ENCODE measurements at regions not wholly inside any gene's neighbourhood (a gene's known extent, or its start where the extent isn't known, plus 50 kb on each side); places are given as distances from the start of the nearest gene placed in this dataset.

DNA sequence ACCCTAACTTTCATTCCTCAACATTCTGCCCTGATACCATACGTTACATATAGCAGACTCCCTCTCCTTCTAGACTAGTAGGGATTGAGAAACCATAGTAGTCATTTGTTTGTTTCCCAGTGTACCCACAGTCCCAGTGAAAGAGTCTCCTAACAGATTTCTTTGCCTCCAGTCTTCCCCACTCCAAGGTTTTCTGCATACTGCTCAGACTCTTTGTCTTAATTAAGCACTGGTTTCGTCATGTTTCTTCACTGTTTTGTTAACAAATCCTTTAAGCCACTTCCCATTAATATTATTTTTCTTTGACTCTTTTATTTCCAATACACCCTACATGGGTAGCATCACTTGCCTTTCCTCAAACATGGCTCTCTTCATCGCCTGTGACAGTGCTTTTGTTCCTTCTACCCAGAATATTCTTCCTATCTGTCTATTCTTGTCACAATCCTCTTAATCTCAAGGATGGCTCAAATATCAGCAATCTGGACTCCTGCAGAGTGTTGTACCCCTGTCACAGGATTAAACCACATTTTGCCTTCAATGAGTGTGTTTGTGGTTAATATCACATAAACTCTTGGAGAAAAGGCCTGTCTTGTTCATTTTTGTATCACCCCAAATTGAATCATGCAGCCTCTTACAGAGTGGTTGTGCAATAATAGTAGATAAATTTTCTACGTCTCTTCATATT, 92.7 kb upstream of the KLF12 start:
- no peak overlapping the region for H3K27ac ChIP-seq (ENCODE audit: low read depth, low read length)
- no peak overlapping the region for H3K18ac ChIP-seq (ENCODE audit: low read length)
- no peaks in the 10 kb centered on the region for H3K79me1 ChIP-seq (ENCODE audit: low read length)
- H3K4me1 ChIP-seq (ENCODE audit: control insufficient read depth, low read depth, low read length): no peaks in the 10 kb centered on the region
- no peak overlapping the region for H4K5ac ChIP-seq (ENCODE audit: low read length)
- no peak for DNase-seq
- no peak overlapping the region for H3K4ac ChIP-seq (ENCODE audit: low read depth, low read length)
- no peak overlapping the region for H2BK5ac ChIP-seq (ENCODE audit: low read length)
- no peaks in the 10 kb centered on the region for H3K79me2 ChIP-seq (ENCODE audit: control insufficient read depth, insufficient read depth, low read length)
- no peak overlapping the region for H4K8ac ChIP-seq (ENCODE audit: low read depth, low read length)
- no peak overlapping the region for H2AK5ac ChIP-seq (ENCODE audit: low read length)
- H3K4me2 ChIP-seq (ENCODE audit: low read length): no peak overlapping the region
- no peak overlapping the region for H2BK120ac ChIP-seq (ENCODE audit: low read depth, low read length)
- no peak overlapping the region for H3K23ac ChIP-seq (ENCODE audit: low read length)
- H2BK15ac ChIP-seq (replicated peaks; ENCODE audit: low read depth): no peak overlapping the region
- no peak overlapping the region for H3K4me3 ChIP-seq (ENCODE audit: low read length)
- H3K9ac ChIP-seq (ENCODE audit: low read length): no peak overlapping the region
- no peaks in the 10 kb centered on the region for H3K27me3 ChIP-seq (ENCODE audit: insufficient read depth, low read length, poor library complexity)
- no peak overlapping the region for H3K56ac ChIP-seq (ENCODE audit: low read length)
- no peaks in the 10 kb centered on the region for H3K36me3 ChIP-seq (ENCODE audit: control insufficient read depth, insufficient read depth, low read length)
- no CpG with 5 or more reads among the region's 4 CpGs for WGBS (ENCODE audit: extremely low coverage, insufficient coverage, low lambda C conversion rate)

DNA sequence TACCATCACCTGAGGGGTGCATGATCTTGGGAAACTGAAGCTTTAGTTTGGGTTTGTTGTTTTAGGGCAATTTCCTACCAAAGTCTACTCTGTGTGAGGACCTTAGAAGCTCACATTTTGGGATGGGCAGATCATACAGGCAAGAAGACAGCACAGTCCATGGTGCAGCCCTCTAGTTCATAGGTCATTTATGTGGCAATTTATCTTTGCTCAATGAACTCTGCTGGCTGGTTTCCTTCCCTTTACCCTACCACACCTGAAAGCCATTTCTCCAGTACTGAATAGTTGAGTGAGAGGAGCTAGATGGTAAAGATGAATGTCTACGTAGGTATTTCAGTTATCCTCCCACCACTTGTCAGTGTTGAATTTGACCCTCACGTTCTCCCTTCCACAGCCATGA, 87.5 kb upstream of the KLF12 start:
- H3K18ac ChIP-seq (ENCODE audit: low read length): no peak overlapping the region
- H3K79me1 ChIP-seq (ENCODE audit: low read length): no peaks in the 10 kb centered on the region
- no peaks in the 10 kb centered on the region for H3K4me1 ChIP-seq (ENCODE audit: control insufficient read depth, low read depth, low read length)
- no peak overlapping the region for H4K8ac ChIP-seq (ENCODE audit: low read depth, low read length)
- no peak overlapping the region for H3K4me2 ChIP-seq (ENCODE audit: low read length)
- no peak overlapping the region for H3K23ac ChIP-seq (ENCODE audit: low read length)
- no CpG with 5 or more reads among the region's 2 CpGs for WGBS (ENCODE audit: extremely low coverage, insufficient coverage, low lambda C conversion rate)
- no peak overlapping the region for H3K56ac ChIP-seq (ENCODE audit: low read length)
- H3K27ac ChIP-seq (ENCODE audit: low read depth, low read length): no peak overlapping the region
- H3K27me3 ChIP-seq (ENCODE audit: insufficient read depth, low read length, poor library complexity): no peaks in the 10 kb centered on the region
- no peak overlapping the region for H2BK15ac ChIP-seq (replicated peaks; ENCODE audit: low read depth)
- H3K36me3 ChIP-seq (ENCODE audit: control insufficient read depth, insufficient read depth, low read length): no peaks in the 10 kb centered on the region
- no peak overlapping the region for H2BK120ac ChIP-seq (ENCODE audit: low read depth, low read length)
- no peak for DNase-seq
- H3K4me3 ChIP-seq (ENCODE audit: low read length): no peak overlapping the region
- H2AK5ac ChIP-seq (ENCODE audit: low read length): no peak overlapping the region
- H3K4ac ChIP-seq (ENCODE audit: low read depth, low read length): no peak overlapping the region
- H3K79me2 ChIP-seq (ENCODE audit: control insufficient read depth, insufficient read depth, low read length): no peaks in the 10 kb centered on the region
- H3K9ac ChIP-seq (ENCODE audit: low read length): no peak overlapping the region
- H2BK5ac ChIP-seq (ENCODE audit: low read length): no peak overlapping the region
- H4K5ac ChIP-seq (ENCODE audit: low read length): no peak overlapping the region

DNA sequence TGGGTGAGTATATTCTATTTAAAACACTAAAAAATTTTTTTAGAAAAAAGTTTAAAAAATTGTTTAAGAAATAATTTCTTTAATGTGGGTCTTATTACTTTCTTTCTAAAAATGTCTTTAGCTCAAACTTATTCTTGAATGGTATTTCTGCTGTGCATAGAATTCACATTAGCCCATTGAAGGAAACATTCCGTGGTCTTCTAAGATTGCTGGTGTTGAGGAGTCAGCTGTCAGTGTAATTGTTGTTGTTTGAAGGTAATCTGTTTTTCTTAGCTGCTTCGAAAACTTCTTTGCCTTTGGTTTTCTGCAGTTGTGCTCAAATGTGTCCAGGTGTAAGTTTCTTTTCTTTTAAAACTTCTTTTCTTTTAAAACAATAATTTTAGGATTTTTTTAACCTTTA, 85.4 kb upstream of the KLF12 start:
- Histone ChIP-seq H3K4me3 (ENCODE audit: low read length) (no peak overlapping the region), H4K5ac (ENCODE audit: low read length) (no peak overlapping the region), H2AK5ac (ENCODE audit: low read length) (no peak overlapping the region), H3K4me1 (ENCODE audit: control insufficient read depth, low read depth, low read length) (no peaks in the 10 kb centered on the region), H3K18ac (ENCODE audit: low read length) (no peak overlapping the region), H3K27ac (ENCODE audit: low read depth, low read length) (no peak overlapping the region), H3K9ac (ENCODE audit: low read length) (no peak overlapping the region), H4K8ac (ENCODE audit: low read depth, low read length) (no peak overlapping the region), H3K36me3 (ENCODE audit: control insufficient read depth, insufficient read depth, low read length) (no peaks in the 10 kb centered on the region), H3K27me3 (ENCODE audit: insufficient read depth, low read length, poor library complexity) (no peaks in the 10 kb centered on the region), H3K4ac (ENCODE audit: low read depth, low read length) (no peak overlapping the region), H2BK15ac (replicated peaks; ENCODE audit: low read depth) (no peak overlapping the region), H3K79me1 (ENCODE audit: low read length) (no peaks in the 10 kb centered on the region), H2BK120ac (ENCODE audit: low read depth, low read length) (no peak overlapping the region), H3K4me2 (ENCODE audit: low read length) (no peak overlapping the region), H2BK5ac (ENCODE audit: low read length) (no peak overlapping the region), H3K23ac (ENCODE audit: low read length) (no peak overlapping the region), H3K56ac (ENCODE audit: low read length) (no peak overlapping the region), H3K79me2 (ENCODE audit: control insufficient read depth, insufficient read depth, low read length) (no peaks in the 10 kb centered on the region)
- no peak for DNase-seq
- WGBS (ENCODE audit: extremely low coverage, insufficient coverage, low lambda C conversion rate): no CpG with 5 or more reads among the region's 2 CpGs

DNA sequence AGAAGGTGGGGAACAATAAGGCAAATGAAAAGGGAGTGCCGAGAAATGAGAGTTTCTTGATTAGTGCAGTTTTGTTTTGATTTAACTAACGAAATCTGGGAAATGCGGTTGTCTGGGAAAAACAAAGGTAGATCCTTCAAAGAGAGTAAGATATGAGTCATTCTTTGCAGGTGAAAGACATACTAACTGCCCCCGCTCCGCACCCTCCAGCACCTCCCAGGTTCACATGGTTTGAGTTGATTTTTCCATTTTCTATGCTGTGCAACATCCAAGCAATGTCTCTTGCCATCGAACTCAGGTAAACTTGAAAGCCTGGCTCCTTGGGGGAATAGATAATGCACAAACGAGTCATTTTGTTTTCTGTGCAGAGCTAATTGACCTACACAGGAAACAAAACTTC, 84.1 kb upstream of the KLF12 start:
- no peaks in the 10 kb centered on the region for H3K36me3 ChIP-seq (ENCODE audit: control insufficient read depth, insufficient read depth, low read length)
- no peak overlapping the region for H2BK15ac ChIP-seq (replicated peaks; ENCODE audit: low read depth)
- no peaks in the 10 kb centered on the region for H3K27me3 ChIP-seq (ENCODE audit: insufficient read depth, low read length, poor library complexity)
- no peak overlapping the region for H4K8ac ChIP-seq (ENCODE audit: low read depth, low read length)
- no peak overlapping the region for H3K56ac ChIP-seq (ENCODE audit: low read length)
- no peaks in the 10 kb centered on the region for H3K4me1 ChIP-seq (ENCODE audit: control insufficient read depth, low read depth, low read length)
- no CpG with 5 or more reads among the region's 7 CpGs for WGBS (ENCODE audit: extremely low coverage, insufficient coverage, low lambda C conversion rate)
- H3K79me2 ChIP-seq (ENCODE audit: control insufficient read depth, insufficient read depth, low read length): no peaks in the 10 kb centered on the region
- DNase-seq: no peak
- no peak overlapping the region for H3K23ac ChIP-seq (ENCODE audit: low read length)
- H2AK5ac ChIP-seq (ENCODE audit: low read length): no peak overlapping the region
- H3K4me2 ChIP-seq (ENCODE audit: low read length): no peak overlapping the region
- no peaks in the 10 kb centered on the region for H3K79me1 ChIP-seq (ENCODE audit: low read length)
- H3K27ac ChIP-seq (ENCODE audit: low read depth, low read length): no peak overlapping the region
- H4K5ac ChIP-seq (ENCODE audit: low read length): no peak overlapping the region
- H2BK120ac ChIP-seq (ENCODE audit: low read depth, low read length): no peak overlapping the region
- no peak overlapping the region for H3K4me3 ChIP-seq (ENCODE audit: low read length)
- H2BK5ac ChIP-seq (ENCODE audit: low read length): no peak overlapping the region
- no peak overlapping the region for H3K18ac ChIP-seq (ENCODE audit: low read length)
- H3K9ac ChIP-seq (ENCODE audit: low read length): no peak overlapping the region
- H3K4ac ChIP-seq (ENCODE audit: low read depth, low read length): no peak overlapping the region

DNA sequence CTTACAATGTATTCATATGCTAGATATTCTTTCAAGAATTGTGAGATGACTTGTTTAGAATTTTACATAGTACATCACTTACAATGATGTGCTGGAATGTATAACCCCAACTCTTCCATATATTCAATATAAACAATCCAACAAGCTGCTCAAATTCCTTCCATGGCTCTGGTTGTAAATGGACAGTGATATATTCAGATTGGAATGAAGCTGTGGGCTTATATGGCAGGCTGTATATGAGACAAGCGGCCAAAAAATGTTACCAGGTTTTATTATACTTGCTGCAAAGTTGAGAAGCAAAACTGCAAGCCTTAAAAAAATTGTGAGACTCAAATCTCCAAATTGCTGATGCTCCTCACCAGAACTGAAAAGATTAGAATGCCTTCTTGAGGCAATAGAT, 83.6 kb upstream of the KLF12 start:
- H3K79me1 ChIP-seq (ENCODE audit: low read length): no peaks in the 10 kb centered on the region
- H3K27ac ChIP-seq (ENCODE audit: low read depth, low read length): no peak overlapping the region
- H3K9ac ChIP-seq (ENCODE audit: low read length): no peak overlapping the region
- H2BK120ac ChIP-seq (ENCODE audit: low read depth, low read length): no peak overlapping the region
- no peak overlapping the region for H3K4me2 ChIP-seq (ENCODE audit: low read length)
- no peak overlapping the region for H2AK5ac ChIP-seq (ENCODE audit: low read length)
- H4K5ac ChIP-seq (ENCODE audit: low read length): no peak overlapping the region
- no peaks in the 10 kb centered on the region for H3K27me3 ChIP-seq (ENCODE audit: insufficient read depth, low read length, poor library complexity)
- H4K8ac ChIP-seq (ENCODE audit: low read depth, low read length): no peak overlapping the region
- no peak overlapping the region for H2BK5ac ChIP-seq (ENCODE audit: low read length)
- no peak overlapping the region for H3K18ac ChIP-seq (ENCODE audit: low read length)
- no peak for DNase-seq
- WGBS (ENCODE audit: extremely low coverage, insufficient coverage, low lambda C conversion rate): no CpG with 5 or more reads among the region's 1 CpG
- no peak overlapping the region for H3K4ac ChIP-seq (ENCODE audit: low read depth, low read length)
- no peak overlapping the region for H3K56ac ChIP-seq (ENCODE audit: low read length)
- H3K23ac ChIP-seq (ENCODE audit: low read length): no peak overlapping the region
- H3K4me3 ChIP-seq (ENCODE audit: low read length): no peak overlapping the region
- no peaks in the 10 kb centered on the region for H3K4me1 ChIP-seq (ENCODE audit: control insufficient read depth, low read depth, low read length)
- no peaks in the 10 kb centered on the region for H3K79me2 ChIP-seq (ENCODE audit: control insufficient read depth, insufficient read depth, low read length)
- H2BK15ac ChIP-seq (replicated peaks; ENCODE audit: low read depth): no peak overlapping the region
- H3K36me3 ChIP-seq (ENCODE audit: control insufficient read depth, insufficient read depth, low read length): no peaks in the 10 kb centered on the region

DNA sequence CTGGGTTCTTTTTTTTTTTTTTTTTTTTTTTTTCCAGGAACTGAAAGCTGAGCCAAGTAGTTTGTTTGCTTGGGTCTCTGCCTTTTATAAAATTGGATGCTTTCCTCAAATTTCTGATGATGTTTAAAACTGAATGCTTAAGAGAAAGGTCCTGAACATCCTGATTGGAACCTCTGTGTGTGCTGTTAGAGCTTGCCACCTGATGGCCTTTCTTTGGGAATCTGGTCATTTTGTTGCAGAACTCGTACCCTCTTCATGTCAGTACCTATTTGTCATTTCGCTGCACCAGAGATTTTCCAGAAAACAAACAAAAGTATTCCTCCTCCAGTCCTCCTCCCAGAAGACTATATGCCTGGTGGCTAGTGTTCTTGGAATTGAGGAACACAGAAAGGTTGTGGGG, 81.2 kb upstream of the KLF12 start:
- no peak overlapping the region for H3K56ac ChIP-seq (ENCODE audit: low read length)
- no peaks in the 10 kb centered on the region for H3K36me3 ChIP-seq (ENCODE audit: control insufficient read depth, insufficient read depth, low read length)
- no peak overlapping the region for H2BK120ac ChIP-seq (ENCODE audit: low read depth, low read length)
- no peaks in the 10 kb centered on the region for H3K4me1 ChIP-seq (ENCODE audit: control insufficient read depth, low read depth, low read length)
- H3K18ac ChIP-seq (ENCODE audit: low read length): no peak overlapping the region
- H3K23ac ChIP-seq (ENCODE audit: low read length): no peak overlapping the region
- H4K5ac ChIP-seq (ENCODE audit: low read length): no peak overlapping the region
- H3K79me2 ChIP-seq (ENCODE audit: control insufficient read depth, insufficient read depth, low read length): no peaks in the 10 kb centered on the region
- H3K9ac ChIP-seq (ENCODE audit: low read length): no peak overlapping the region
- H4K8ac ChIP-seq (ENCODE audit: low read depth, low read length): no peak overlapping the region
- H3K4me2 ChIP-seq (ENCODE audit: low read length): no peak overlapping the region
- no peak overlapping the region for H3K27ac ChIP-seq (ENCODE audit: low read depth, low read length)
- H3K4me3 ChIP-seq (ENCODE audit: low read length): no peak overlapping the region
- H3K4ac ChIP-seq (ENCODE audit: low read depth, low read length): no peak overlapping the region
- no CpG with 5 or more reads among the region's 2 CpGs for WGBS (ENCODE audit: extremely low coverage, insufficient coverage, low lambda C conversion rate)
- H2BK15ac ChIP-seq (replicated peaks; ENCODE audit: low read depth): no peak overlapping the region
- H3K79me1 ChIP-seq (ENCODE audit: low read length): no peaks in the 10 kb centered on the region
- H3K27me3 ChIP-seq (ENCODE audit: insufficient read depth, low read length, poor library complexity): no peaks in the 10 kb centered on the region
- DNase-seq: no peak
- H2AK5ac ChIP-seq (ENCODE audit: low read length): no peak overlapping the region
- no peak overlapping the region for H2BK5ac ChIP-seq (ENCODE audit: low read length)
